ENCODE measurements at regions not wholly inside any gene's neighbourhood (a gene's known extent, or its start where the extent isn't known, plus 50 kb on each side); places are given as distances from the start of the nearest gene placed in this dataset.

DNA sequence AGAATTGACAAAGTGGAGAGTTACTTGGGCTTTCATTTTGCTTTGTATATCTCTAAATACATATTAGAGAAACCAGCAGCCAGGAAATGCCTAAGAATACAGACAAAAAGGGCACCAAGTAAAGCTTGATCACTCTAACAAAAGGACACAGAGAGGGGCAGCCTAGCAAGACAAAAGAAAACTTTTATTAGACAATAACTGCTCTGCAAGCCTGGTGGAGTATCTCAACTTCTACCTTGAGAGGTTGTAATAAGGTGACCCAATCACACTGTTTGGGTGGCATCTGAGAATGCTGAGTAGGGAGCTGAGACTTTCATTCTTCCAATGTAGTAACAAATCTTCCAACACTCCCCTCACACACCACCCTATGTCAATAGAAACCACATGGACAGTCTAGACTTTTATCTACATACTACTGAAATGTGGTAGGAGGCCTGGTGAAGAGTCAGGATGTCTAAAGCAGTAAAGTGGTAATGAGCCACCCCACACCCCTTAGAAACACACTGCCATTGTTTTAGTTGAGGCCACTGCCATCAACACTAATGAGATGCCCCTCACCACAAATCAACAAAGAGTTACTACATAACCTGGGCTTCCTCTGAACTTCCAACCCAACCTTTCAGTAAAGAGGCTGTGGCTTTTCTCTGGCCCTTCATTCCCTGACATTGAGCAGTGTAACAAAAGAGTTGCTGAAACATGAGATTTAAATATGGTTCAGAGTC is 726.7 kb upstream of the POU3F3 start:
- no peak for DNase-seq (ENCODE audit: low read depth, low spot score)

DNA sequence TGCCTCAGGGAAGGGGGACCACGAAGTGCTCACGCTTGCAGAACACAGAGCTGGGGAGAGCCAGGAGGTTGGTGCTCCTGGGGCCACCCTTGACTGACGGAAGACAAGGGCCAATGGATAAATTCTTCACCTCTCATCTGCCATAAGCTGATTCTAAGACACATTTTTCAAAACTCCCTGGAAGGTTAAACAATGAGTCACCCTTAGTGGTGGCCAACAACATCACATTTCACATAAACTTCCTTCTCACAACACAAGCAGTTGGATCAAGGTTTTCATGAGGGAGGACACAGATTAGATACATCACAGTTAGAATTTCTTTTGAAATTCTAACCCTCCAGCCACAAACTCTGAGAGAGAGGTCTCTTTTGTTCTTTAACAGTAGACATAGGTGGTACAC is 713.6 kb upstream of the POU3F3 start:
- no peak for DNase-seq (ENCODE audit: low read depth, low spot score)

DNA sequence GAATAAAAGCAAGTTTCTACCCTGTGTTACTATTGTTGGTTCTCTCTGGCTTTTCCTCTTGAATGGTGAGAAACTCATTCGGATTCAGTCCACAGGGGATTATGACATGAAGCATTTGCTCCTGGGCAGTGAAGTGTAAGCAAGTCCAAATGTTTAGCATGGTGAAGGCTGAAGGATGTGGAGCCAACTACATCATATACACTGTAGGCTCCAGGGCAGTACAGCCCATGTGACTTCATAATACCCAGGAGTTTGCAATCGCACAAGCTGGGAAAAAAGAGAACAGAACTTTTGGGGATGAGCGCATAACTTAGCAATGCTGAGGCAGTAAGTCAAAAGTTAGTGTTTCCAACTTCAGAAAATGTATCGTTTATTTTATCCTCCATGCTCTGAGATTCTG is 695.7 kb upstream of the POU3F3 start:
- no peak for DNase-seq (ENCODE audit: low read depth, low spot score)

DNA sequence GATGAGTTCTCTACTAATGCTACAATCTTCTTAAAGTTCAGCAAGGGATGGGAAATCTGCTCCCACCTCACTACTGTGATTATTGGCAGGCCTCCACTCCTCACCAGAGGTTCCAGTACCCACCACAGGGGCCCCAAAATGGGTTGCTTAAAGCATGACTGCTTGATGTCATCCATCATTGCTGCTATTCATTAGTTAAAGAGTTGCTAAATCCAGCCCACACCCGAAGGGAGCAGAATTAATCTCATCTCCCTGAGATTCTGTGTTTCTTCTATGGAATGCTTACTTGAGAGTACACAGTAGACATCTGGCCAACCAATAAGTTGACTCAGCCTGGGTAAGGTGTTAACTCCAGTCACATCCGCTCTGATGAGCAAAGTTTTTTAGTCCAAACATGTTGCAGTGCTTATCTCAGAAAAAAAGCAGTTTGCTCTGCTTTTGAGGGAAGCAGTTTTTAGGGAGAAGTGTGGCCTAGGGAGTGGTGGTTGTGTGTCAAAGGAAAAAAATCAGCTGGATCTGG is 690.2 kb upstream of the POU3F3 start:
- no peak for DNase-seq (ENCODE audit: low read depth, low spot score)

DNA sequence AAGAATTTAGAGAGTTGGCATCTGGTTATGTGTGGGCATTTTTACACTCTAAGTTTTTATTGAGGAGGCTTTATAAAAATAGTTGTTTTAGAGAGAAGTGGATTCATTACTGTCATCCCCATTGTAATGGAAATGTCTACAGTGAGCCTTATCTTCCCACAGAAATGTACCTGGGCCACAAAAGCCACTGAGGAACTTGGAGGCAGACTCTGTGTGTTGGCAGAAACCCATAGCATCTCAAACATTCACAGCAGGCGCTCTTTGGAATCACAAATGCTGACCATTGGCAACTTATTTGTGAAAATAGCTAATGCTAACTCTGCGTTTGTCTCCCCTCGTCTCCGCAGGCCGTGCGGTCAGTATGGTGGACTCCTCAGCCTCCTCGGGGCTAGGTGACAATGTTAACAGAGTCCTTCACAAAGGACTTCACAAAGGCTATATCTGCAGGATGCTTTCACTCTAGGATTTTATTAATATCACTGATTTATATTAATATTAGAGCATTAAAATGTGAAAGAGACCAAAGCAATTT is 689.1 kb upstream of the POU3F3 start:
- no peak for DNase-seq (ENCODE audit: low read depth, low spot score)

DNA sequence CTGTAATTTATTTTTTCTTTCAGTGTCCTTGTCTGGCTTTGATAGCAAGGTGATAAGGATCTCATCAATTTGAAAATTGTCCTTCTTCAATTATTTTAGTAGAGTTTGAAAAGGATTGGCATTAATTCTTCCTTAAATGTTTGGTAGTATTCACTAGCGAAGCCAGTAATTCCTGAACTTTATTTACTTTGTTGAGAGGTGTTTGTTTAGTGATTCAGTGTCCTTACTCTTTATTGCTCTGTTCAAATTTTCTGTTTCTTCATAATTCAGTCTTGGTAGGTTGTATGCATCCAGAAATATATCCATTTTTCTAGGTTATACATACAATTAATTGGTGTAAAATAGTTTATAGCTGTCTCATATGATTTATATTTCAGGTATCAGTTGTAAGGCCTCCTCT is 676.7 kb upstream of the POU3F3 start:
- no peak for DNase-seq (ENCODE audit: low read depth, low spot score)

DNA sequence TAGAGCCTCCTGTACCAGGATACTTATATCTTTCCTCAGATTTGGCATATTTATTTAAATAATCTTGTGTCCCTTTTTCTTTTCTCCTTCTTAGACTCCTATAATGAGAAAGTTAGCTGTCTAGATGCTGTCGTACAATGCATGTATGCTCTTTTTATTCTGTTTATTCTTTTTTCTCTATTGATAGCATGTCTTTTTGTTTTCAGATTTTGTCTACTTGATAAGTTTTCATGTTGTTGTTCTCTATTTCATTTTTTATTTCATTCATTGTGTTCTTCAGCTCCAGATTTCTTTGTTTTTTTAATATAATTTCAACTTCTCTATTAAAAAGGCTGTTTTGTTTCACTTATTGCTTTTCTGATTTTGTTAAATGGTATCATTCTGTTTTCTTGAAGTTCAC is 674.3 kb upstream of the POU3F3 start:
- DNase-seq (ENCODE audit: low read depth, low spot score) = no peak

DNA sequence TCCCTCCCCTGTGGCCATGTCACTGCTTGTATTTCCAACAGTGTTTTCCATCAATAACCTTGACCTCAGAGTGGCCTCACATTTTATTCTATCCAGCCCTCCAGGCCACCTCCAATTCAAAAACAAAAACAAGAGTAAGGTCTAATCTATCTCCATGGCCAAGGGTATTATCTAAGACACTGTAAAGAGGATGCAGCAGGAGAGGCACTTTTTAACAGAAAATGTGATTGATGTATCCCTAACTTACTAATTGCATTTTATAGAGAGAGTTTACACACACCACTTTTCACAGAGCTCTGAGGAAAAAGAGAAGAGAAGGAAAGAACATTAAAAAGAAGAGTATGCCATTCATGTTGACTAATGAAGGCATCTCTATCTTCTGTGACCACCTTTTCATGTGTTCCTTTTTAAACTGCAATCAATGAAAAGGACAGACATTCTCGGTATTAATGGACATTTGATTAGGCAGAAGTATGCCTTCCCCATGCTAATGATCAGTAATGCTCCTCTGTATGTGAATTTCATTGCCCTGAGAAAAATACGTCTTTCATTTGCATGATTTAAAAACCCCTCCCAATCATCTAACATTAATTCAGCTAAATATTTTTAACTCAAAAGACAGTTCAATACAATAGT is 653.3 kb upstream of the POU3F3 start:
- DNase-seq (ENCODE audit: low read depth, low spot score) = no peak

DNA sequence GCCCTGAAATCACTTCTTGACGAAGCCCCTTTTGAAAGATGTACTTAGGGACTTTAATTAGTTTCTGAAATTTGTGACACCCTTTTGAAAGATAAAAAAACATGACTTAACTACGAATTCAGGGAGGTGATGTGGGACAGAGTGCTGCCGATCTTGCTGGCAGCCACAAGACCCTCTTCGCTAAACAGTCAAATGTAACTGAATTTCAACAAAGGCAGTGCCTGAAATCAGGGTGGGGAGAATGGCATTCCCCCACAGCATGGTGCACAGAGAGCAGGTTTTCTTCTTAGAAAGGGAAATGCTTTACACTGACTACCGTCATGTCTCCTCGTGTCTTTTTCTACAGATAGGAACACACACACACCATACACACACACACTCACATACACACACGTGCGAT is 640.2 kb upstream of the POU3F3 start:
- DNase-seq (ENCODE audit: low read depth, low spot score) = no peak

DNA sequence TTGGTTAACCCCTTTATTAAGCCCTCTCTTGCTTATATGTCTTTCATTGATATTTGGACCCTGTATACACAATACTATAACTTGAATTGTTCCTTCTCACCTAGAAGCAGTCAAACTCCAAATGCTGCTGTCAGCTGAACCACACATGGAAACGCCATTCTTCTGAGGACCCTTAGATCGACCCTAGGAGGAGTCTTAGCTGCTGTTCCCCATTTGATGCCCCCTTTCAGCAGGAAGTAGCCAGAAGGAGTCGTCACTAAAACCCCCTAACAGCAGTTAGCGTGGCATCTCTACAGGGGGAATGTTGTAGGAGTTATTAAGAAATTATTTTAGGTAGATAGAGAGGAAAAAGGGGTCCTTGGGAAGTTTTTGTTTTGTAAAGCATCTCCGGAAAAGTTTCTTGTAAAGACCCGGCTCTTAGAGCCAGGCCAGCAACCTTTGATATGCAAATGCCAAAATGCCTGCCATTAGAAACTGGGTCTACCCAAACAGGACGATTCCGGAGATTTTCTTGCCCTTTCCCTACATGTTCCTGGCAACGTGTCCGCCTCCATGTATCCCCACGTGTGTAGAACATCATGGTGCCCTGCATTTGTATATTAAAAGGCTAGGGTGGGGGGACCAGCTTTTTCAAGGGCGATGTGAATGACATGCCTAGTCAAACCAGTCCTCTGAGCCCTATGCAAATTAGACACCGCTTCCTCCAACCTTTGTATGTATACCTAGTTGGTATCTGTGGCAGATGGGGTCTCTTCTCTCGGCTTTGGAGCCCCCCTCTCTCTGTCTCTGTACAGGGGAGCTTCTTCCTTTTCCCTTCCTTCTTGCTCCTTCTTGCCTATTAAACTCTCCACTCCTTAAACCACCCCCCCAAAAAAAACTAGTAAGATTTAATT is 638.4 kb upstream of the POU3F3 start:
- no peak for DNase-seq (ENCODE audit: low read depth, low spot score)

DNA sequence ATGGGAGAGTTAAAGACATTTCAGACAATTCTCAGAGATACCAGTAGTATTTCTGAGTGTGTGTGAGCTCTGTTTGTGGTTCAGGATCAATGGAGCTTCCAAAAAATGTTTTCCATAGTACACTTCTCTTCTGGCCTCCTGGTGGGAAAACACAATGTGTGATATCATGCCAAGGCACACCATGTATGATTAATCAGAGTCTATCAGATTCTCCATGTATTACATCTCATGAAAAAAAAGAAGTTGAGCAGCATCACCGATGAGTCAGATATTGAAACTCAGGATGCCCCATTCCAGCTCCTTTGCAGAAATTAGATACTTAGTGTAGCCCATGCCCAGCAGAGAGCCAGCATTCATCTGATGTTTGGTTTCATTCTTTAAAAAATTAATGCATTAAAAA is 620.3 kb upstream of the POU3F3 start:
- no peak for DNase-seq (ENCODE audit: low read depth, low spot score)

DNA sequence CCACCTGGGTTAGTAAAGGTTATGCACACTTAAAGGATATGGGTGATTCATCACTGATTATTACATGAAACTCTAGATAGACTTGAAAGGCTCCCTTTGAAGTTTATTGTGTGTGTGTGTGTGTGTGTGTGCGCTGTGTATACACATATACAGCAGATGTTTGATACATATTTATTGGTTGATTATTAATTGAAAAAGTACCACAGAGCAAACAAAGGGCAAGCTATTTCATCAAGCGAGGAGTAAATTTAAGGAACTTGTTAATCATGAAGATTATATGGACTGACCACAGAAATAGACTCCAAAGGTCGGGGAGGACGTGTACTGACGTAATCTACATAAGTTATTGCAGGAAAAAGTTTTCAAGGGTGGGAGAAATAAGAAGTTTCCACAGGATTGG is 617.4 kb upstream of the POU3F3 start:
- no peak for DNase-seq (ENCODE audit: low read depth, low spot score)

DNA sequence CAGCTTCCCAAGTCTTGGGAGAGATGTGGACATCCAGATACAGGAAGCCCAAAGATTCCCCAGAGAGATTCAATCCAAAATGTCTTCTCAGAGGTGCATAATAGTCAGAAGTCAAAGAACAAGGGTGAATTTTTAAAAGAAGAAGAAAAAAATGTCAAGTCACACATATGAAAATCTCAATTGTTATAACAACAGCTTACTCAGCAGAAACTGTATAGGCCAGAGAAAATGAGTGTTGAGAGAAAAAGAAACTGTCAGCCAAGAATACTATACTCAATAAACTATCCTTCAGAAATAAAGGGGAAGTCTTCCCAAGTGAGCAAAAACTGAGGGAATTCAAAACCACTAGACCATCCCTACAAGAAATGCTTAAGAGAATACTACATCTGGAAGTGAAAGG is 612.9 kb upstream of the POU3F3 start:
- no peak for DNase-seq (ENCODE audit: low read depth, low spot score)

DNA sequence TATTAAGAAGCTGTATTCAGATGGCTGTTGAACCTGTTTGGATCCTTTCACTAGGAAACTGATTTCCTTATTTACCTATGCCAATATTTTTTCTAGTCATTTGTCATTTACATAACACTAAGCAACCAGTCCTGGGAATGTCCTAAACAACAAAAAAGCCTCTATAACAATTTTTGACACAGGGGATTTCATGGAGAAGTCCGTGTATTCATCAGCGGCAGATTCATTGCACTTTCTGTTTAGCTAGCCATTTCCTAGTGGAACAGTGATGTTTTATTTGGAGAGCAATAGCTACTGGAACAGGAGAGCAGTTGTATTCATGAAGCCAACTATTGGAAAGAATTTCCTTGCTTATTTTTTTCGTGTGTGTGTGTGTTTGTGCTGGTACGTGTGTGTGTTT is 604.3 kb upstream of the POU3F3 start:
- no peak for DNase-seq (ENCODE audit: low read depth, low spot score)

DNA sequence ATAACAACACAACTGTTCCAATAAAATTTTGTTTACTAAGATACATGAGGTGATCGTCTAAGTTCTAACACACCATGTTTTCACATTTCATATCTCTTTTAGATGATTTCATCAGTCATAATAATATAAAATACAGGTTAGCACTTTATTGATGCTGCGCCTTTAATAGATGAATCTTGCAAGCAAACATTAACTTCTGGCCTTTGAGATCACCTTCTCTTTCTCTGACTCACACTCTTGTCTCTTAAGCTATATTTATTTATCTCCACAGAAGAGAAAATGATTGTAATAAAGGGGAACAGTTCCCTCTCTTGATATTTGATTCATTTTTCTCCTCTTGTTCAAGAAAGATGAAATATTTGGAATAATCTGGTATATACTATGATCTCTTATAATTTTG is 603.3 kb upstream of the POU3F3 start:
- no peak for DNase-seq (ENCODE audit: low read depth, low spot score)

DNA sequence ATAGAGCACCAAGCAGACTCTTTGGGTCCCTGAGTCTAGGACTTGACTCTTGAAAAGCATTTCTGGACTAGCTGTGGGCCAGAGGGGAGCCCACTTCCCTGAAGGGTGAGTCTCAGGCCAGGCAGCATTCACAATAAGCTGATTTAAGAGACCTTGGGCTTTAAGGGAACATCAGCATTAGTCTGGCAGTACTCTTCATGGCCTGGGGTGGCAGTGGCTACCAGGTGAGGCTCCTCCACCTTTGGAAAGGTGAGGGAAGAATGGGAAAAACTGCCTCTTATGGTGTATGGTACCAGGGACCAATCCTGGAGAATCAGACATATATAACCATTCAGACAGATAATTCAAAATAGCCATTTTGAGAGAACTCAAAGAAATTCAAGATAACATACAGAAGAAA is 599.9 kb upstream of the POU3F3 start:
- DNase-seq (ENCODE audit: low read depth, low spot score) = no peak

DNA sequence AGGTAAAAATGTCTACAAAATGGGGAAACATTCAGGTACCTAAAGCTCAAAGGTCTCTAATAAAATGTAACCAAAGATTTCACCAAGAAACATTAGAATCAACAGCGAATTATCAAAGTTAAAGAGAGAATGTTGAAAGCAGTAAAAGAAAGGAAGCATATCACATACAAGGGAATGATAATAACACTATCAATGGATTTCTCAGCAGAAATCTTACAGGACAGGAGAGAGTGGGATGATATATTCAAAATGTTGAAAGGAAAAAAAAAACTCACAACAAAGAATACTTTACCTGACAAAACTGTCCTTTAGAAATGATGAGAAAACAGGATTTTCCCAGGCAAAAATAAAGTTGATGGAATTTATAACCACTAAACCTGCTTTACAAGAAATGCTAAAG is 591.2 kb upstream of the POU3F3 start:
- DNase-seq (ENCODE audit: low read depth, low spot score) = no peak

DNA sequence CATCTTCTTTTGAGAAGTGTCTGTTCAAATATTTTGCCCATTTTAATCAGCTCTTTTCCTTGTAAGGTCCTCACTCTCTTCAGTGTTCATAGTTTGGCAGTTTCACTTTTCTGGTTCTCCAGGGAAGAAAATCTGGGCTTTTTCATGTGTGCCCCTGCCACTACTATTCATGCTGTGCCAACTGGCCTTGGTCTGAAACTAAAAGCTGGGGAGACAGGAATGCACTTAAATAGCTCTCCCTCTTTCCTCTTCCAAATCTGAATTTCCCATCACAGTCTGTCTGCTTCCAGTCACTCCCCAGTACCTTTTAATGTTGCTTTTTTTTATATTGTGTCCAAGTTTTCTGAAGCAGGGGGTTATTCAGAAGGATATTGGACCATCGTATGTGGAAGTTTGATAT is 574.3 kb upstream of the POU3F3 start:
- no peak for DNase-seq (ENCODE audit: low read depth, low spot score)

DNA sequence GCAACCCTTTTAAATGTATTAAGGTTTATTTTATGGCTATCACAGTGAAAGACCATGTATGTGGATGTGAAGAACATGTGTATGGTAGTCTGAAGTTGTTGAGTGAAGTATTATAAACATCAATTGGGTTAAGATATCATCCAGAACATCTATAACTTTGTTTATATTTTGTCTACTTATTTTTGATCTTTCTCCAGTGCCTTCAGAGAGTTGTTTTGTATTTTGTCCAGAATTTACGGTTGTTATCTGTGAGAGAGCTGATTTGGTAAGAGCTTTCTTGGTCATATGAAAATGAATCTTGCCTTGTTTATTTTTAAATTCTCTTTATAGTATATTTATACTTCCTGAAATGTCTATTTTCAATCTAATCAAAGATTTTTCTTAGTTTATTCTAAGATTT is 573.7 kb upstream of the POU3F3 start:
- no peak for DNase-seq (ENCODE audit: low read depth, low spot score)

DNA sequence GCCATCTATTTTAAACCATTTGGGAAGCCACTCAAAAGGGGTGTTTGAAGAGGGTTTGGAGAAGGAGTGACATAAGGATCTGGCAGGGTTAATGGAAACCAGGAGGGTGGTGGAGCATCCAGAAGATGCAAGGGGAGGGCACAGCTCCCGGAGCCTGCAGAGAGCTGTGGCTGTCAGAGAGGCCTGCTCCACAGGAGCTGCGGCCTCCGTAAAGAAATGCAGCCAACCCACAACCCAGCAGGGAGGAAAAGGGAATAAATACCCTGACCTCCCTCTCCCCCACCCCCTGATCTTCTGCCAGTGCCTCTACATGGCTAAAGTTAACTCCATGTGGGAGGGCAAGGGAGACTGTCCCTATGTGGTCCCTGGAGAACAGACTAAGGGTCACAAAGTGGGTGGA is 567.1 kb upstream of the POU3F3 start:
- DNase-seq (ENCODE audit: low read depth, low spot score) = no peak

DNA sequence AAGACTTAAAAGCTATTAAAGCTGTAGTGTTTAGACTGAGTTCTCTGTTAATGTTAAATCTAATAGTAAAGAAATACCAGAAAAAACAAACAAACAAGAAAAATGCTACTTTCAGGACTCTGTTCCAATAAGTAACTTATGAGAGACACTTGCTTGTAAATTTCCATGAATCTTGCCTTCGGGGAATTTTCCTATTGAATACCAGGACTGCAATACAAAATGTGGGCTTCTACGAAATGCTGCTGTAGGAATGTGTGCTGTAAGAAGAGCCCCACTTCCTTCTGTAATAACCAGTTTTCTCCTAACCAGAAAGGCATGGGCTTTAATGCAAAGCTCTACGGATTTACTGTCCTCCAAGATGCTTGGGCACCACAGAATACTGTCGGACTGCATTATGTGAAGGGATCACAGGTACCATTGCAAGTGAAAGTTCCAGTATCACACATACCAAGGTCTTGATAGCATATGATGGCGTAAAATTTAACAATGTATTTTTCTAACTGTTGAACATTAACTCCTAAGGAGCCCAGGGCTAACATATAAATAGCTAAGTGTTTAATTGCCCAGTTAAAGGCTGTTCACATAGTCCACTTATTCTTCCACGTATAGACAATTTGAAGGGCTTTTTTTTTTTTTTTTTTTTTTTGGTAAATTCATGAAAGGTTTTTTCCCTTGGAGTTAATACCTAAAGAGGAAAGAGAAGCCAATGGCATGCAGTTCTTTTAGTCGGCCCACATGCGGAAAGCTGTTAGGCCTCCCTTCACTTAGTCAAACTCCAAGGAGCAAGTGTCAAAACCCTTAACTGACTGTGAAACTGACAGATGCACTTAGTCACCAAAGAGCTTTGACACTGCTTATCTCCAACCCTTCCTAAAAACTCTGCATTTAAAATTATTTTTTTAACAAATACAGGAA is 564.0 kb upstream of the POU3F3 start:
- DNase-seq (ENCODE audit: low read depth, low spot score) = no peak
